ENCODE measurements at regions not wholly inside any gene's neighbourhood (a gene's known extent, or its start where the extent isn't known, plus 50 kb on each side); places are given as distances from the start of the nearest gene placed in this dataset.
A peak's percentile ranks its signal among the peaks of the same experiment; 100 is the strongest.

DNA sequence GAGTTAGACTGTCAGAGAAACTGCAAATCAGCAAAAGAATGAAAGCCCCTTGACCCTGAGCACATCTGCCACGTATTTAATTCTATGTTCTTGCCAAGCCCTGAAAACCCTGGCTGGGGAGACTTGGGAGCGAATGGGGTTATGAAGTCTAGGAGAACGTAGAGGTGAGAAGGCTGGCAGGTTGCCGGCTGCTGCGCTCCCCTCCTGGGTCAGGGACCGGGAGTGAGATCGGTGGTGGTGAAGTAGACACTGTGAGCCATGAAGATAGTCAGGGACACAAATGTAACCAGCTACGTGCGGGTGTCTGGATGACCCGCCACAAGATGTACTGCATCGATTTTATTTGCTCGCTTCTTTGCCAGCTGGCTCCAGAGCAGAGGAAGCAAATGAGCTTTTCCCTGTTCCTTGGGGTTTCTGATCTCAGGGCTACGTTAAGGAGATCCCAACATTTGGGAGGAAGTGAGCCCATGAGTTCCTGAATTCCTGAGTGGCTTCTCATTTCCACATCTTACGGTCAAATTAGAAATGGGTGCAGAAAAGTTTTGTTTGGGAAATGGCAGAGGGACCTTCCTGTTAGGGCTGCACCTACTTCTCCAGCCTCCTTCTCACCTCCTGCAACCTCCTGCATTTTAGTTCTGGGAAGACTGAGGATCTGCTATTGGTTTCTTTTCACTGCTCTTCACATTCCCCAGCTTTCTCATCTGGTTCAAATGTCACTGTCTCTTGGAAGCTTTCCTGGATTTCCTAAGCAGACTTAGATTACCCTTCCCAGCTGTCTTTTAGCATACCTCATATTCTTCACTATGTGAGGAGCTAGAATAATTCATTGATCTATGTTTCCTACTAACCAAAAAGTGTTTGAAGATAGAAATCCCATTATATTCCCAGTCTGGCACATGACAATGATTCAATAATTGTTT lies 360.6 kb downstream of the ZNF521 start:
- no peak for DNase-seq (ENCODE audit: low read depth)
- no peak overlapping the region for H3K4me3 ChIP-seq (ENCODE audit: low read depth, low read length)
- TF ChIP-seq, protein P1, sequence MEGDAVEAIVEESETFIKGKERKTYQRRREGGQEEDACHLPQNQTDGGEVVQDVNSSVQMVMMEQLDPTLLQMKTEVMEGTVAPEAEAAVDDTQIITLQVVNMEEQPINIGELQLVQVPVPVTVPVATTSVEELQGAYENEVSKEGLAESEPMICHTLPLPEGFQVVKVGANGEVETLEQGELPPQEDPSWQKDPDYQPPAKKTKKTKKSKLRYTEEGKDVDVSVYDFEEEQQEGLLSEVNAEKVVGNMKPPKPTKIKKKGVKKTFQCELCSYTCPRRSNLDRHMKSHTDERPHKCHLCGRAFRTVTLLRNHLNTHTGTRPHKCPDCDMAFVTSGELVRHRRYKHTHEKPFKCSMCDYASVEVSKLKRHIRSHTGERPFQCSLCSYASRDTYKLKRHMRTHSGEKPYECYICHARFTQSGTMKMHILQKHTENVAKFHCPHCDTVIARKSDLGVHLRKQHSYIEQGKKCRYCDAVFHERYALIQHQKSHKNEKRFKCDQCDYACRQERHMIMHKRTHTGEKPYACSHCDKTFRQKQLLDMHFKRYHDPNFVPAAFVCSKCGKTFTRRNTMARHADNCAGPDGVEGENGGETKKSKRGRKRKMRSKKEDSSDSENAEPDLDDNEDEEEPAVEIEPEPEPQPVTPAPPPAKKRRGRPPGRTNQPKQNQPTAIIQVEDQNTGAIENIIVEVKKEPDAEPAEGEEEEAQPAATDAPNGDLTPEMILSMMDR (conservative IDR thresholded peaks at IDR 0.05; ENCODE audit: low read depth, low read length): no peak

DNA sequence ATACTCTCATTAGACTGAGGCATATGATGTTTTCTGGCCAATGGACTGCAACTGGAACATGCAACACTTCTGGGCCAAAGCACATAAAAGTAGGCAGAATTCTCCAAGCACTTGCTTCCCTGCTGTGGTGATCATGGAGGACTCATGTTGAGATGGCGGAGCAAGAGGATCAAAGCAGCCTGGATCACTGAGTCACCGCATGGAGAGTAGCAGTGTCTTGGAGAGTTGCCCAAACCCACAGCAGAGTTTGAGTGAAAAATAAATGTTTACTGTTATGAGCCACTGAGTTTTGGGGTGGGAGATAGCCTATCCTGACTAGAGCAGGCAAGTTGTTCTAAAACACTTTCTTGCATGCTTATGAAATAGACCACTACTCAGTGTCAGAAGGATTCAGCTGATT lies 359.5 kb downstream of the ZNF521 start:
- TF ChIP-seq, protein P1 (conservative IDR thresholded peaks at IDR 0.05; ENCODE audit: low read depth, low read length): no peak
- H3K4me3 ChIP-seq (ENCODE audit: low read depth, low read length): no peak overlapping the region
- peak; percentile 6 for DNase-seq (ENCODE audit: low read depth)

DNA sequence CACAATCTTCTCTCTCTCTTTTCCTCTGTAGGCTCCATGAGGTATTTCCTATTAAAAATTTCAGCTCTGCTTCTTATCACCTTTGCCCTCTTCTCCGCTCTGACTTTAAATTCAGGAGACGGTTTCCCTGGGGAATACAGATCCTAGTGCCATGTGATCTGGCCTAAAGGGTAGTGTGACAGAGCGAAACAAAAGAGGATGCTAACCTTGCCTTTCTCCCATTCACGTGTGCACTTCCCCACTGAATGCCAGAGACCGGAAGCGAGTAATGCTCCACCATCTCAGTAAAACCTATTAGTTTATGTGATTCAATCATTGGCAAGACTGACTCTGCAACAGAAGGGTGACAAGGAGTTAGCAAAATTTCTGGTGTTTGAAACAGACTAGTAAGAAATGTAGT lies 358.3 kb downstream of the ZNF521 start:
- DNase-seq (ENCODE audit: low read depth): no peak
- TF ChIP-seq, protein P1 (conservative IDR thresholded peaks at IDR 0.05; ENCODE audit: low read depth, low read length): no peak
- H3K4me3 ChIP-seq (ENCODE audit: low read depth, low read length): no peak overlapping the region

DNA sequence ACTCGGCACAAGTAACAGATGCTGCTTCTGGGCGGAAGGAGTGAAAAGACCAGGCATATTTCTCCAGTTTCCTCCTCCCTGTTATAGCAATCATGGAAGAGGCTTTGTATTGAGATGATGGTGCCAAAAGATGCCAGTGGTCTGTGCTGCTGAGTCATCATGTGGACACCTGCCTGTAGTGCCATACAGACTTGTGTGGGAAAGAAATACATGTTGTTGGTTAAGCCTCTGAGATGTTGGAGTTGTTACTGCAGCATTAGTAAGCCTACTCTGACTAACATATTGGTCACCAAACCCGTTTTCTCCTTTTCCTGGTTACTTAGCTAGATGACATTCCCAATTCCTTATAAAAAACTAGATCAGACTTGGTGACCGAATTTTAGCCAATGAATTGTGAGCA lies 356.9 kb downstream of the ZNF521 start:
- H3K4me3 ChIP-seq (ENCODE audit: low read depth, low read length): no peak overlapping the region
- DNase-seq (ENCODE audit: low read depth): no peak

DNA sequence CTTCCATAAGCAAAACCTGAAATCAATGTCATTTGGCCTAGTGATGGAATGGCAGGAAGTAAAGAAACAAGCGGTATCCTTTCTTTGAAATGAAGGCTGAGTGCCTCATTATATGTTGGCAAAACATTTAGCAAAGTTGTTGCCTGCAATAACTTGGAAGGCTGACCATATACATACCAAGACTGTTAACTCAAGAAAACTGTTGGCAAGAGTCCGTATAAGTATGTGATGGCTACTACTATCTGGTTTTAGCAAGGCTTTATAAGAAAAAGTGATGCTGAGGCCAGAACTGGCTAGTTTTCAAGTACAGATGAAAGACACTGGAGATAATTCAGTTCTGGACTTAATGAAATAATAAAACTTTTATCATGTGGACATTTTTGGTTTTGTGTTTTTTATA lies 356.2 kb downstream of the ZNF521 start:
- H3K4me3 ChIP-seq (ENCODE audit: low read depth, low read length): no peak overlapping the region
- TF ChIP-seq, protein P1 (conservative IDR thresholded peaks at IDR 0.05; ENCODE audit: low read depth, low read length): no peak
- DNase-seq (ENCODE audit: low read depth): no peak

More for the DNA sequence above, 356.9 kb downstream of the ZNF521 start:
- TF ChIP-seq, protein P1 (conservative IDR thresholded peaks at IDR 0.05; ENCODE audit: low read depth, low read length): no peak

DNA sequence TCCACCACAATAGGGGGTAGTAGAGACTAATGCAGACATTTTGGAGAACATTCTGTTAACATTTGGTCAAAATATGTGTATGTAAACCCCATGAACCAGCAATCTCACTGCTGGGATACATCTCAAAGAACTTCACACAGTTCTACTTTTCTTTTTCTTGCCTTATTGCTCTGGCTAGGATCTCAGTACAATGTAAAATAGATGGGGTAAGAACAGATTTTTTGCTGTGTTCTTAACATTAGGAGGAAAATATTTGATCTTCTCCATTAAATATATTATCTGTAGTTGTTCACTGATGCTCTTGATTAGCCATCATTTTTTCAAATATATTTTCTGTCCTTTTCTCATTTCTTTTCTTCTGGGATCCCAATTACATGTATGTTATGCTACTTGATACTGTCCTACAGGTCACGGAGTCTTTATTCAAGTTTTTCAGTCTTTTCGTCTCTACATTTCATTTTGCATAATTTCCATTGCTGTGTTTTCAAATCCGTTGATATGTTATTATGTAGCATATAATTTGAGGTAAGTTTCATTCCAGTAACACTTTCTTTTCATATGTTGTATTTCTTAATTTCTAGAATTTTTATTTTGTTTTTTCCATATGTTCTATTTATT lies 352.2 kb downstream of the ZNF521 start:
- H3K4me3 ChIP-seq (ENCODE audit: low read depth, low read length): no peak overlapping the region
- TF ChIP-seq, protein P1 (conservative IDR thresholded peaks at IDR 0.05; ENCODE audit: low read depth, low read length): no peak
- DNase-seq (ENCODE audit: low read depth): no peak
